Body of pancreas (tissue), 4 donors: ENCODE measurements at regions not wholly inside any gene's neighbourhood (a gene's known extent, or its start where the extent isn't known, plus 50 kb on each side); places are given as distances from the start of the nearest gene placed in this dataset.

Source experiments
- ATAC-seq: fragments of 150-250 bp; one replicate; pipeline ENCODE4 v1.9.1; 2016
- DNase-seq, 4 donors: peaks; one replicate each; pipeline ENCODE4 v3.0.0-alpha.2; 2019
- H3K27ac ChIP-seq, 4 donors: fragments of 200-600 bp; sonication (generic); 1 replicate in 3 of 4; 2 replicates in 1 of 4; pipeline versions ENCODE4 v1.5.1 to v1.6.1; 2016 to 2019; ENCODE audit warnings: mild to moderate bottlenecking in 1 of 4, mixed read lengths in 1 of 4, moderate library complexity in 1 of 4
- H3K27me3 ChIP-seq, 2 donors: fragments of 200-600 bp; sonication (generic); one replicate each; pipeline ENCODE4 v1.6.0; 2016; ENCODE audit warnings: mild to moderate bottlenecking in 1 of 2
- H3K36me3 ChIP-seq, 2 donors: fragments of 200-600 bp; sonication (generic); replicated peaks in 1 of 2; 2 replicates each; pipeline ENCODE4 v1.5.1; 2016; ENCODE audit warnings: low read depth in 2 of 2; ENCODE audit not compliant: insufficient read depth in 1 of 2
- H3K4me1 ChIP-seq: fragments of 200-600 bp; sonication (generic); one replicate; pipeline ENCODE4 v1.6.0; 2016
- H3K4me3 ChIP-seq, 2 donors: fragments of 200-600 bp; sonication (generic); 1 replicate in 1 of 2; 2 replicates in 1 of 2; pipeline ENCODE4 v1.5.1; 2016 to 2019
- H3K9me3 ChIP-seq, 3 donors: fragments of 200-600 bp; sonication (generic); 1 replicate in 2 of 3; 2 replicates in 1 of 3; pipeline ENCODE4 v1.5.1; 2016
- POLR2A ChIP-seq, 3 donors: fragments of 450-650 bp; IDR thresholded peaks; one replicate each; pipeline ENCODE4 v1.6.1; 2016; ENCODE audit warnings: antibody characterized with exemption in 3 of 3, mild to moderate bottlenecking in 2 of 3
- WGBS, 2 donors: methylation state at CpG; one replicate each; pipeline ENCODE4 v1.1.5; 2017; 5-methylcytosine and 5-hydroxymethylcytosine counted together
- intact Hi-C: fragments of 100-400 bp; cut with DNase I; formaldehyde crosslinking; loops from one replicate; pipeline ENCODE4 v1.15.1; 2023
- TF ChIP-seq, protein P1 (sequence below), 7 experiments: fragments of 450-650 bp in 4 of 7; fragments of 200-600 bp in 3 of 7; sonication (generic) in 3 of 7; IDR thresholded peaks; one replicate each; pipeline ENCODE4 v1.5.1; 2016 to 2019; ENCODE audit warnings: antibody characterized with exemption in 7 of 7

DNA sequence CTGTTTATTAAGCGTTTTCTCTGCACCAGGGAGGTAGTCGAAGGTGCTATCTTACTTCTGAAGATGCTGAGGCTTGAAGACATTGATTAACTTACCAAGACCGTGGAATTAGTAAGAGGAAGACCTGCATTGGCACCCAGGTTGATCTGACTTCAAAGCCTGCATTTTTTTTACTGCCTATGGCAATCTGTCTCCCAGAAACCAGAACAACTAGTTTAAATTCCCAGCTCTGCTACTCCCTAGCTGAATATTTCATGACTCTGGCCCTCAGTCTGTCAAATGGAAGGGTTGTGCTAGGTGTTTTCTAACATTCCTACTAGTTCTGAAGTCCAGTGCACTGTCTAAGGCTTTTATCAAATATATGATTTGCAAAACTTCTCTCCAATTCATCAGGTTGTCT is 52.0 kb upstream of the GRAMD1B start:
- H3K4me3 ChIP-seq: no peak overlapping the region
- TF ChIP-seq POLR2A (IDR thresholded peaks at IDR 0.05): no peak
- TF ChIP-seq, protein P1, sequence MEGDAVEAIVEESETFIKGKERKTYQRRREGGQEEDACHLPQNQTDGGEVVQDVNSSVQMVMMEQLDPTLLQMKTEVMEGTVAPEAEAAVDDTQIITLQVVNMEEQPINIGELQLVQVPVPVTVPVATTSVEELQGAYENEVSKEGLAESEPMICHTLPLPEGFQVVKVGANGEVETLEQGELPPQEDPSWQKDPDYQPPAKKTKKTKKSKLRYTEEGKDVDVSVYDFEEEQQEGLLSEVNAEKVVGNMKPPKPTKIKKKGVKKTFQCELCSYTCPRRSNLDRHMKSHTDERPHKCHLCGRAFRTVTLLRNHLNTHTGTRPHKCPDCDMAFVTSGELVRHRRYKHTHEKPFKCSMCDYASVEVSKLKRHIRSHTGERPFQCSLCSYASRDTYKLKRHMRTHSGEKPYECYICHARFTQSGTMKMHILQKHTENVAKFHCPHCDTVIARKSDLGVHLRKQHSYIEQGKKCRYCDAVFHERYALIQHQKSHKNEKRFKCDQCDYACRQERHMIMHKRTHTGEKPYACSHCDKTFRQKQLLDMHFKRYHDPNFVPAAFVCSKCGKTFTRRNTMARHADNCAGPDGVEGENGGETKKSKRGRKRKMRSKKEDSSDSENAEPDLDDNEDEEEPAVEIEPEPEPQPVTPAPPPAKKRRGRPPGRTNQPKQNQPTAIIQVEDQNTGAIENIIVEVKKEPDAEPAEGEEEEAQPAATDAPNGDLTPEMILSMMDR (IDR thresholded peaks at IDR 0.05): no peak
- ATAC-seq (no peak), DNase-seq (no peak)
- H3K9me3 ChIP-seq: no peaks in the 10 kb centered on the region
- H3K27me3 ChIP-seq: no peaks in the 10 kb centered on the region
- intact Hi-C loops: no loop called here
- no peaks in the 10 kb centered on the region for H3K4me1 ChIP-seq
- no peak overlapping the region for H3K27ac ChIP-seq
- WGBS, 2 donors: 46 to 56% methylated on average over 3 of the region's 3 CpGs
- H3K36me3 ChIP-seq: no peaks in the 10 kb centered on the region

- H3K27me3 ChIP-seq: no peaks in the 10 kb centered on the region
- H3K9me3 ChIP-seq: no peaks in the 10 kb centered on the region
- H3K36me3 ChIP-seq: no peaks in the 10 kb centered on the region
- H3K4me3 ChIP-seq: no peak overlapping the region
- intact Hi-C loops: no loop called here
- DNase-seq: no peak
- TF ChIP-seq POLR2A (IDR thresholded peaks at IDR 0.05): no peak
- TF ChIP-seq, protein P1 (IDR thresholded peaks at IDR 0.05): no peak
- H3K27ac ChIP-seq: no peak overlapping the region
- 53 to 64% methylated on average over 5 of the region's 5 CpGs for WGBS, 2 donors
- ATAC-seq: no peak
- no peaks in the 10 kb centered on the region for H3K4me1 ChIP-seq
These were observed 52.7 kb upstream of the GRAMD1B start for GRCh38 chr11:123377355-123377754.

GRCh38 chr11:123375832-123376231 is 54.2 kb upstream of the GRAMD1B start:
- Histone ChIP-seq H3K36me3 (no peaks in the 10 kb centered on the region), H3K9me3 (no peaks in the 10 kb centered on the region), H3K4me3 (no peak overlapping the region), H3K27ac (no peak overlapping the region), H3K4me1 (no peaks in the 10 kb centered on the region), H3K27me3 (no peaks in the 10 kb centered on the region)
- TF ChIP-seq, protein P1 (IDR thresholded peaks at IDR 0.05): no peak
- no peak for TF ChIP-seq POLR2A (IDR thresholded peaks at IDR 0.05)
- ATAC-seq: no peak
- intact Hi-C loops: no loop called here
- DNase-seq: no peak
- 83 to 84% methylated on average over 3 of the region's 3 CpGs for WGBS, 2 donors

DNA sequence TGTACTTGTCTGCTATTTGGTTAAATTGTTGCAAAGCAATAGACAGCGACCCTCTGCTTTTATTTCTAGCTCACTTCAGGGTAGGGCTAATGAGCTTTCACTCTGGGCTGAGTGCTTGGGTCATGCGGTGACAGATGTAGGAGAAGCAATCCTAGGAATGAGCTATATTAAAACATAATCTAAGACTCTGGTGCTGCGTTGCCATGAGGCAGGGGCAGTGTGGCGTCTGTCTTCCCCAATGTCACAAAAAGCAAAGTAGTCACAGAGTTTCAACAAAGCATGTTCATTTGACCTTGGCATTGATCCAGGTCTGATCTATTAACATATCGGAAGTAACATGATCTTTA is 55.5 kb upstream of the GRAMD1B start:
- Histone ChIP-seq H3K27me3 (no peaks in the 10 kb centered on the region), H3K4me1 (no peaks in the 10 kb centered on the region), H3K9me3 (no peaks in the 10 kb centered on the region), H3K27ac (no peak overlapping the region), H3K4me3 (no peak overlapping the region), H3K36me3 (no peaks in the 10 kb centered on the region)
- WGBS, 2 donors: 44 to 50% methylated on average over 4 to 5 of the region's 5 CpGs
- ATAC-seq (no peak), DNase-seq (no peak)
- TF ChIP-seq, protein P1 (IDR thresholded peaks at IDR 0.05): no peak
- no peak for TF ChIP-seq POLR2A (IDR thresholded peaks at IDR 0.05)
- intact Hi-C loops: no loop called here

- H3K4me3 ChIP-seq: no peak overlapping the region
- H3K9me3 ChIP-seq: no peaks in the 10 kb centered on the region
- H3K36me3 ChIP-seq: no peaks in the 10 kb centered on the region
- no peak for ATAC-seq
- intact Hi-C loops: no loop called here
- H3K27me3 ChIP-seq: no peaks in the 10 kb centered on the region
- no peaks in the 10 kb centered on the region for H3K4me1 ChIP-seq
- no peak for TF ChIP-seq POLR2A (IDR thresholded peaks at IDR 0.05)
- TF ChIP-seq, protein P1 (IDR thresholded peaks at IDR 0.05): no peak
- WGBS, 2 donors: 60 to 65% methylated on average over 4 of the region's 4 CpGs
- H3K27ac ChIP-seq: no peak overlapping the region
- no peak for DNase-seq
These were observed 56.1 kb upstream of the GRAMD1B start for GRCh38 chr11:123373754-123374621.
